GM10248 (cell line): ENCODE measurements at regions not wholly inside any gene's neighbourhood (a gene's known extent, or its start where the extent isn't known, plus 50 kb on each side); places are given as distances from the start of the nearest gene placed in this dataset.
"Not testable (repeated sequence)": the region's sequence is repeated elsewhere in the genome, so short reads cannot be mapped to it uniquely, and the experiment has no call there.

ENCODE experiments used
- CTCF ChIA-PET: fragments of 300-600 bp; sonication (Branson Sonifier 250); formaldehyde crosslinking; extraction: SDS; loops from one replicate; lab custom pipeline; 2021; ENCODE audit warnings: antibody characterized with exemption; lab: Yijun Ruan, JAX
- POLR2A ChIA-PET: fragments of 350-650 bp; sonication (Branson Sonifier 250); formaldehyde crosslinking; extraction: SDS; loops from one replicate; lab custom pipeline; 2020; ENCODE audit warnings: antibody characterized with exemption; lab: Yijun Ruan, JAX
- DNase-seq: peaks from one replicate; pipeline ENCODE4 v3.0.0; 2012; ENCODE audit errors: extremely low spot score
- TF ChIP-seq, protein P1 (sequence below): IDR thresholded peaks from 2 replicates; pipeline ENCODE4 v1.5.1; 2012; ENCODE audit warnings: mild to moderate bottlenecking, low read depth; ENCODE audit errors: extremely low read depth, missing control alignments, control extremely low read depth

DNA sequence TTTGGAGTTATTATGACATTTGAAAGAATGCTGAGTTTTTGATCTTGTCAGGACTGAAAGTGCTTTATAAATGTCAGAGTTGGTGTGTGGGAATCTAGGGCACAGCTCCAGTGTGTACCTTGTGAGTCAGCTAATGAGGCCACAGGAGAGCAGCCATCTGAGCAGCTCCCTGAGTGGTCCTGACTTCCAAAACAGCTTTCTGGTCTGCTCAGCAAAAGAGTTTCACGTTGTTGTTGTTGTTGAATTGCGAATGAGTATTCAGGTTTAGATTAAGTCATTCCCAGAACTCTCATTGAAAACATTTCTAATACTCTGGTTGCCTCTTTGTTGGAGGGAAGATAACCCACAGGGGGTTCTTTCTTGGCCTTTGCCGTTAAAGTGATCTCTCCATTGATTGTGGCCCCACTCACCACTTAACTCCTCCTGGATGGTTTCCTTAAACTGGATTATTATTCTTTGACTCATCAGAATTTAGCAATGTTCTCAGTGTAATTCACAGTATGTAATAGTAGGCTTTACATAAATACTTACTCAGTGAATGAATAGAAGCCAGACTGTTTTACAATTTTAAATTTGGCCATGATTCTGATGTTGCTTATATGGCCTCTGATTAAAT lies 125.1 kb upstream of the SGCD start:
- ChIA-PET POLR2A (no interaction called here), CTCF (interaction anchor here (1.4 kb wide), 1 partner anchor 10 kb away, joined by 3 read pairs; no protein-coding TSS in a partner anchor)
- TF ChIP-seq, protein P1, sequence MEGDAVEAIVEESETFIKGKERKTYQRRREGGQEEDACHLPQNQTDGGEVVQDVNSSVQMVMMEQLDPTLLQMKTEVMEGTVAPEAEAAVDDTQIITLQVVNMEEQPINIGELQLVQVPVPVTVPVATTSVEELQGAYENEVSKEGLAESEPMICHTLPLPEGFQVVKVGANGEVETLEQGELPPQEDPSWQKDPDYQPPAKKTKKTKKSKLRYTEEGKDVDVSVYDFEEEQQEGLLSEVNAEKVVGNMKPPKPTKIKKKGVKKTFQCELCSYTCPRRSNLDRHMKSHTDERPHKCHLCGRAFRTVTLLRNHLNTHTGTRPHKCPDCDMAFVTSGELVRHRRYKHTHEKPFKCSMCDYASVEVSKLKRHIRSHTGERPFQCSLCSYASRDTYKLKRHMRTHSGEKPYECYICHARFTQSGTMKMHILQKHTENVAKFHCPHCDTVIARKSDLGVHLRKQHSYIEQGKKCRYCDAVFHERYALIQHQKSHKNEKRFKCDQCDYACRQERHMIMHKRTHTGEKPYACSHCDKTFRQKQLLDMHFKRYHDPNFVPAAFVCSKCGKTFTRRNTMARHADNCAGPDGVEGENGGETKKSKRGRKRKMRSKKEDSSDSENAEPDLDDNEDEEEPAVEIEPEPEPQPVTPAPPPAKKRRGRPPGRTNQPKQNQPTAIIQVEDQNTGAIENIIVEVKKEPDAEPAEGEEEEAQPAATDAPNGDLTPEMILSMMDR = no peak
- no peak for DNase-seq

DNA sequence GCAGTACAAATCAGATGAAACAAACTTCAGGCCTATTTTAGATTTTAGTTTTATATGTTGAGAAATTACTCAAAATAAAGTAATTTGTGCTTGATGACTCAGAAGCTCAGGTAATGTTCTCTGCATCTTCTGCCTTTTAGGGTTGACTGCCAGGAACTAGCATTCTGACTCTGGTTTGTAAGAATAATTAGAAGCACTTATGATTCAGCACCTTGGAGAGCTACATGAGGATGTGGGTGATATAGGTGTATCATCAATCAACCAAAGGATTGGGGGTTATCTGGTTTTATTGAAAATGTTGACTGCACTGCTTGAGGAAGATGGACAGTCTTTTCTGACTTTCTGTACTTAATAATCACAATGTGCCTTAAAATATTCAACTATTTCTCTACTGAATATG lies 118.7 kb upstream of the SGCD start:
- ChIA-PET POLR2A (no interaction called here), CTCF (no interaction called here)
- TF ChIP-seq, protein P1 = no peak
- no peak for DNase-seq

DNA sequence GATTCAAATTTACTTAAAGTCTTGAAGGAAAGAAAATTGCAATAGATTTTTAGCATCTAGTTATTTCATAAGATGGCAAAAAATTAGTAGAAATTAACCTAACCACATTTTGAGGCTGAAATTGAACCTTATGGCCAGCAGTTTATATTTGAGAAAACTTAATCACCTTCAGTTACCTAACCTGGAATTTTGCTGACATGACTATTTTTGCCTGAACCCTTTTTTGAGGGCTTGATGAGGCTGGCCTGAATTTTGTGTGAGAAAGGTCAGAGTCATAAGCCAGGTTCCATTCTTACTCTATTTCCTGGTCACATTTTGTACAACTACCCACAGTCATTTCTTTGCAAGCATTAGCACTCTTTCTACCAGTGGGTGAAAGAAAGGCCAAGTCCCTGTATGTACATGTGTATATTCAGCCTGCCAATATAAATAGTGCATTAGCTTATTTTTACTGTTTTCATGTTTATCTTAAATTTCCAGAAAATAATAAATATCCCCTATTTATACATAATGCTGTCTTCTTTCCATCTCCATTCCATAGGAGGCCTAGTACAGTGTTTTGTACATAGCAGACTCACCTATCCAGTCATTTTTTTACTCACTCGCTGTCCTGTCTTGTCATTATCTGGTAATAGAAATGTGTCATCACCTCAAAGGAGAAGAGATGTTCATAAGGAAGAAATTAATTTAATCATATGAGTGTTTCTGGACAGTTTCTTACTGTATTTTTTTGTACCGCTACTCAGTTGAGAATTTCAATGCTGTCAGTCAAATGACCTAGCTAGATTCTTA lies 108.4 kb upstream of the SGCD start:
- TF ChIP-seq, protein P1 = no peak
- ChIA-PET POLR2A (no interaction called here), CTCF (interaction anchor here (0.9 to 2.3 kb wide), 2 partner anchors 11 to 14 kb away, joined by 4 to 6 read pairs; no protein-coding TSS in a partner anchor)
- DNase-seq = no peak

DNA sequence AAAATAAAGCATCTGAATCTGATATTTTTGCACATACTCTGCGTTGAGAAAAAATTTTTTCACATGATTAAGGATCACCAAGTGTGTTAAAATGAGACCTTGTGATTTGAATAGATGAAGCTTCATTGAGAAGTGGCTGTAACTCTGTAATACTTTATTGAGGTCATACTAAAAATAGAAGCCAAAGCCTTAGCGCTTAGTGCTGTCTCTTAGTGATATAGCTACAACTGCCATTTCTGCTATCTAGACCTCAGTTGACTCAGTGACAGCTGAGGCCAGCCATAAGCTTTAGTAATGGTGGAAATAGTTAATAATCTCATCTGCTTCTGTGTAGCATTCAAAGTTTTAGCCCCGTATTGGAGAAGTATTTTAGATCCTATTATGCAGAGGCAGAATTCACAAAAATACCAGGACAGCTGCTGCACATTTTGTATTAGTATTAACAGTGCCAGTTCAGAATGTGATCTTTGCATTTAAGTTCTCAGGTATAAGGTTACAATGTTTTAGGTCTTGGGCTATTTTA lies 107.4 kb upstream of the SGCD start:
- TF ChIP-seq, protein P1 = no peak
- CTCF ChIA-PET = interaction anchor here (0.9 to 2.3 kb wide), 2 partner anchors 10 to 13 kb away, joined by 4 to 6 read pairs; no protein-coding TSS in a partner anchor
- DNase-seq = no peak
- POLR2A ChIA-PET = no interaction called here

DNA sequence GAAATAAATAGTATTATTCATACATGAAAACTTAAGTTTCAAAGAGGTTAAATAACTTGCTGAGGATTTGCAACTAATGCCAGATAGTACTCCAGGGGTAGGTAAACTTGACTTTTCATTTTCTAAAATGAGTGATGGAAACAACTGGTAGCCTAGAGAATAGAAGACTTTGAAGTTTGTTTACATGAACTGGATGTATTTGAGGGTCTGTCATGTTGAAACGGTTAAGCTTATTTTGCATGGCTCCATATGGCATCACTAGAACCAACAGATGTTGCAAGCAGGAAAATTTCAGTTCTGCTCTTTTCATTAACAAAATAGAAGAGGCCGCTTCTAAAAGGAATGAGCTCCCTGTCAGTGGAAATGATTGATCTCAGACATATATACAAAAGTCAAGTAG lies 105.1 kb upstream of the SGCD start:
- TF ChIP-seq, protein P1 = no peak
- DNase-seq = no peak
- CTCF ChIA-PET = no interaction called here
- POLR2A ChIA-PET = no interaction called here

DNA sequence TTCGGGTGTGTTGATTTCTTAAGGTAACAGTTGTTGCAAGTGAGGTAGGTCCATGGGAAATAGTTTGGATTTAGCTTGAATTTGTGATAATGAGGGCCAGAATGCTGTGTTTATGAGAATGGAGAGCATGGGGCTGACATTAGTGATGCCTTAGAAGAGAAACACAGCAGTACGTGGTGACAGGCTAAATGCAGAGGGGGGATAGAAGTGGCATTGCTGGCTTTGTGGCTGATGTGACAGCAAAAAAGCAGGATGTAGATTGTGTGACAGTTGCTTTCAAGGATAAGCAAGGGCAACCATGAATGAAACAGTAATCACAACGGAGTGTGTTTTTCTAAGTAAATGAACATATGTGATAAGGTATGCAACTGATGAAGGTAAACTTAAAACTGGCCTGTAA lies 103.4 kb upstream of the SGCD start:
- no peak for DNase-seq
- TF ChIP-seq, protein P1 = no peak
- POLR2A ChIA-PET = no interaction called here
- CTCF ChIA-PET = interaction anchor here (1.0 kb wide), 1 partner anchor 8 kb away, joined by 3 read pairs; no protein-coding TSS in a partner anchor

DNA sequence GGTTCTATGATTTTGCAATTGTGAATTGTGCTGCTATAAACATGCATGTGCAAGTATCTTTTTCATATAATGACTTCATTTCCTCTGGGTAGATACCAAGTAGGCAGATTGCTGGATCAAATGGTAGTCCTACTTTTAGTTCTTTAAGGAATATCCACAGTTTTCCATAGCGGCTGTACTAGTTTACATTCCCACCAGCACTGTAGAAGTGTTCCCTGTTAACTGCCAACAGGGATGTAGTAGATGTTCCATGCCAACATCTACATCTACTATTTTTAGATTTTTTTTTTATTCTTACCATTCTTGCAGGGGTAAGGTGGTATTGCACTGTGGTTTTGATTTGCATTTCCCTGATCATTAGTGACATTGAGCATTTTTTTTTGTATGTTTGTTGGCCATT lies 100.5 kb upstream of the SGCD start:
- CTCF ChIA-PET, POLR2A ChIA-PET, DNase-seq: not testable (repeated sequence)
